Astrocyte of the cerebellum (primary cell): ENCODE measurements at regions not wholly inside any gene's neighbourhood (a gene's known extent, or its start where the extent isn't known, plus 50 kb on each side); places are given as distances from the start of the nearest gene placed in this dataset.
"Not testable (repeated sequence)": the region's sequence is repeated elsewhere in the genome, so short reads cannot be mapped to it uniquely, and the experiment has no call there.

Source experiments
- DNase-seq: peaks from one replicate; pipeline ENCODE4 v3.0.0-alpha.2; 2011; ENCODE audit warnings: low read depth
- H3K4me3 ChIP-seq: 2 replicates; pipeline ENCODE4 v1.5.1; 2011; ENCODE audit warnings: mild to moderate bottlenecking, low read depth, low read length, moderate library complexity
- in situ Hi-C: cut with HindIII; loops from 2 replicates; pipeline ENCODE4 v1.10.0; 2017; ENCODE audit warnings: low sequenced_read_pairs
- TF ChIP-seq, protein P1 (sequence below): IDR thresholded peaks from 2 replicates; pipeline ENCODE4 v1.5.1; 2012; ENCODE audit warnings: low read length, low read depth, moderate library complexity, mild to moderate bottlenecking; ENCODE audit errors: missing control alignments

DNA sequence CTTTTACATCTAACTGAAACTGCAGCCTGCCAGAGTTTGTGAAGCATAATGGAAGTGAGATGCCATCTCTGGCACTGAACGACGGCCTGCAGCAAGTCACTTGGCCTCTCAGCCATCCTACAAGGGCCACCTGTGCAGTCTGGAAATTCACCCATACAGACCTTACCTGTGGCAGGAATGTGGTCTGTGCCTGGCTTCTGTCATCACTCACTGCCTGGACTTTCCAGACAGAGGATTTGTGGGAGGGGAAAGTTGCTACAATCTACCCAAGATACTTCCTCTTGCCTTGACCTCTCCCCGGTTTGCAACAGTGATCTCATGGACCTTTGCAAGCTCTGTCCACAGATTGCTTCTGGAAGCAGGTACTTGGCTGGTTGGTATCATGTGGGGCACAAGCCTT, 58.4 kb upstream of the ATP1B1 start:
- TF ChIP-seq, protein P1, sequence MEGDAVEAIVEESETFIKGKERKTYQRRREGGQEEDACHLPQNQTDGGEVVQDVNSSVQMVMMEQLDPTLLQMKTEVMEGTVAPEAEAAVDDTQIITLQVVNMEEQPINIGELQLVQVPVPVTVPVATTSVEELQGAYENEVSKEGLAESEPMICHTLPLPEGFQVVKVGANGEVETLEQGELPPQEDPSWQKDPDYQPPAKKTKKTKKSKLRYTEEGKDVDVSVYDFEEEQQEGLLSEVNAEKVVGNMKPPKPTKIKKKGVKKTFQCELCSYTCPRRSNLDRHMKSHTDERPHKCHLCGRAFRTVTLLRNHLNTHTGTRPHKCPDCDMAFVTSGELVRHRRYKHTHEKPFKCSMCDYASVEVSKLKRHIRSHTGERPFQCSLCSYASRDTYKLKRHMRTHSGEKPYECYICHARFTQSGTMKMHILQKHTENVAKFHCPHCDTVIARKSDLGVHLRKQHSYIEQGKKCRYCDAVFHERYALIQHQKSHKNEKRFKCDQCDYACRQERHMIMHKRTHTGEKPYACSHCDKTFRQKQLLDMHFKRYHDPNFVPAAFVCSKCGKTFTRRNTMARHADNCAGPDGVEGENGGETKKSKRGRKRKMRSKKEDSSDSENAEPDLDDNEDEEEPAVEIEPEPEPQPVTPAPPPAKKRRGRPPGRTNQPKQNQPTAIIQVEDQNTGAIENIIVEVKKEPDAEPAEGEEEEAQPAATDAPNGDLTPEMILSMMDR = no peak
- no peak overlapping the region for H3K4me3 ChIP-seq
- in situ Hi-C loops = no loop called here
- no peak for DNase-seq

DNA sequence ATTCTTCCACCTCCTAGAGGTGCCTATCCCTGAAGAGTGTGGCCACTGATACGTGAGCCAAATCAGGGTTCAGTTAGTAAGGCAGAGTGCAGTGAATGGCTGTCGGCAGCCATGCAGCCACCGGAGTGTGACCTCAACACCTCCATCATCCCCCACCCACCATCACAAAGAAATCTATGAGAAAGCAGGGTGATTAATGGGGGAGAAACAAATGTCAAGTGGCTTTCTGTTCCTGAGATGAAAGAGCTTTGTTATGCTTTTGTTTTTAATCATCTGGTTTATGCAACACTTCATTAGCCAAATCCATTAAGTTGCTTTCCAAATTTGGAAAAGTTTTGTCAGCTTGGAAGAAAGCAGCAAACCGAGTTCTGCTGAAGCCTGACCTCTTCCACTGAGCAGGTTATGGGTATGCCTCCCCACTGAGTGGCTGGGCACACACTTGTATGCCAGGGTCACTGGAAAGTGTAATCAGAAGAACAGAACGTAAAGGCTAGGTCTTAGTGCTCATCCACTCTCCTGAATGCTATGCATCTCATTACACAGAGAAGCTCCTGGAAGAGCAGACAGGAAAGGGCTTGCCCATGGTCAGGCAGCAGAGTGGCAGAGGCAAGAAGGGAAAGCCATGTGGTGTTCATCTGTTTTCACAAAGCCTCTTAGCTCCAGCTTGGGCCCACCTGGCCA, 57.1 kb upstream of the ATP1B1 start:
- no peak overlapping the region for H3K4me3 ChIP-seq
- in situ Hi-C loops = no loop called here
- TF ChIP-seq, protein P1 = no peak
- DNase-seq = no peak

DNA sequence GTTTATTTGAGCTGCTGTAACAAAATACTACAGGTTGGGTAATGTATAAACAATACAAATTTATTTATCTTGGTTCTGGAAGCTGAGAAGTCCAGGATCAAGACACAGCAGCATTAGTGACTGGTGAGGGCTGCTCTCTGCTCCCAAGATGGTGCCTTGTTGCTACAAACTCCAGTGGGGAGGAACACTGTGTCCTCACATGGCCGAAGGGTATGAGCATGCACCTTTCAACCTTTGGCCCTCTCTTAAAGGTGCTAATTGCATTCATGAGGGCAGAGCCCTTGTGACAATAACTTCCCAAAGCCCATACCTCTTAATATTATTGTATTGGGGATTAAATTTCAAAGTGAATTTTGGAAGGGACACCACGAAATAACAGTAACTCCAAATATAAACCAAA, 55.3 kb upstream of the ATP1B1 start:
- TF ChIP-seq, protein P1 = no peak
- in situ Hi-C loops = no loop called here
- no peak overlapping the region for H3K4me3 ChIP-seq
- DNase-seq = no peak

DNA sequence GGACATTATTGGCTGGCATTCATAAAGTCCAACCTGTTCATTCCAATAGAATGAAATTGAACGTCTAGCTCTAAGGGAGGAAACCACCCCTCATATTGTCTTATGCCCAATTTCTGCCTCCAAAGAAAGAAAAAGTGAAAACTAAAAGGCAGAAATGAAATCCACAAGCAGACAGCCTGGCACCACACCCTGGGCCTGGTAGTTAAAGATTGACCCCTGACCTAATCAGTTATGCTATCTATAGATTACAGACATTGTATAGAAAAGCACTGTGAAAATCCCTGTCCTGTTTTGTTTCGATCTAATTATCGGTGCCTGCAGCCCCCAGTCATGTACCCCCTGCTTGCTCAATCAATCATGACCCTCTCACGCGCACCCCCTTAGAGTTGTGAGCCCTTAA, 54.3 kb upstream of the ATP1B1 start:
- in situ Hi-C loops, H3K4me3 ChIP-seq, DNase-seq: not testable (repeated sequence)

DNA sequence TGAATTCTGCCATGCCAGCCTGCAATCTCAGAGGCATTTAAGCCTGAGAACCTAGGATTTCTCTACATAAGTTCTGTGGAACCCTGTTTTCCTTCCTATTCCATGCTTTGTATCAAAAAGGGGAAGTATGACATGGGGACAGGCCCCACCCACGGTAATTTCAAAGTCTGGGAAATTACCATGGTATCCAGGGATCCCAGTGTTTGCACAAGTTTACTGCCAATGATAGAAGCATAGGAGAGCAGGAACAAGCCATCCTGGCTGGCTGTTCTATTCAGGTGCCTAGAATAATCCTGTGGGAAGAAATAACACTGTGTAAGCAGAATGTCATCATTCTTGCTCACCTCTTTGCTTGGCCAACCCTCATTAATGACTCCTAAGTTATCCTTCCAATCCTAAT, 53.8 kb upstream of the ATP1B1 start:
- TF ChIP-seq, protein P1 = no peak
- in situ Hi-C loops = no loop called here
- DNase-seq = no peak
- no peak overlapping the region for H3K4me3 ChIP-seq

DNA sequence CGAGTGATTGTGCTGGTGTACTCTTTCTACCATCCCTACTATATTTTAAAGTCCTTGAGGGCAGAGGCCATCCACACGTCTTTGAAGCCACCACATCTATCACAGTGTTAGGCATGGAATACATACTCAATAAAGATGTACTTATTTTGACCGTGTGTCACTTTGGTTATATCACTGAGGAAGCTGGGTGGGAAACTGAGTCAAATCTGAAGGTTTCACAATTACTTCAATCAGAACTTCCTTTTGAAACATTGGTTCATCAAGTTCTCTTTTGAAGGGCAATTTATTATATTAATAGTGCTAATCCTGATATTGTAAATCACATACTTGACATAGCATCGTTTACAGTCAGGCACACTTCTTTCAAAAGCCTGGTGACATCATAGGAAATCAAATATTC, 53.3 kb upstream of the ATP1B1 start:
- H3K4me3 ChIP-seq = no peak overlapping the region
- TF ChIP-seq, protein P1 = no peak
- no peak for DNase-seq
- in situ Hi-C loops = no loop called here
